GM23338 (cell line): ENCODE measurements at regions not wholly inside any gene's neighbourhood (a gene's known extent, or its start where the extent isn't known, plus 50 kb on each side); places are given as distances from the start of the nearest gene placed in this dataset.

ENCODE experiments used
- ATAC-seq: fragments of 200-7000 bp; cut with Tn5 transposase; 3 replicates; pipeline ENCODE4 v1.9.1; 2020
- DNase-seq: peaks from one replicate; pipeline ENCODE4 v3.0.0-alpha.2; 2015; ENCODE audit warnings: low spot score
- H2AFZ ChIP-seq: fragments of 200-600 bp; sonication (generic); 2 replicates; pipeline ENCODE4 v1.8.0; 2016; ENCODE audit warnings: antibody characterized with exemption, mild to moderate bottlenecking, moderate library complexity
- H3F3A ChIP-seq: fragments of 200-600 bp; sonication (generic); replicated peaks from 2 replicates; pipeline ENCODE4 v1.8.0; 2017; ENCODE audit warnings: antibody characterized with exemption, mixed run types, low read depth
- H3K27ac ChIP-seq: fragments of 200-600 bp; sonication (generic); 2 replicates; pipeline ENCODE4 v1.6.1; 2016; ENCODE audit warnings: low read depth
- H3K27me3 ChIP-seq: fragments of 200-600 bp; sonication (generic); 2 replicates; pipeline ENCODE4 v1.8.0; 2016; ENCODE audit warnings: mild to moderate bottlenecking, mixed run types, moderate library complexity; ENCODE audit not compliant: insufficient read depth
- H3K36me3 ChIP-seq: fragments of 200-600 bp; sonication (generic); 2 replicates; pipeline ENCODE4 v1.8.0; 2016; ENCODE audit warnings: mild to moderate bottlenecking; ENCODE audit not compliant: insufficient read depth
- H3K4me1 ChIP-seq: fragments of 200-600 bp; sonication (generic); 2 replicates; pipeline ENCODE4 v1.8.0; 2016; ENCODE audit warnings: mild to moderate bottlenecking, moderate library complexity; ENCODE audit not compliant: insufficient read depth
- H3K4me2 ChIP-seq: fragments of 200-600 bp; sonication (generic); 2 replicates; pipeline ENCODE4 v1.7.1; 2017; ENCODE audit warnings: mixed run types
- H3K4me3 ChIP-seq: fragments of 200-600 bp; sonication (generic); 2 replicates; pipeline ENCODE4 v1.6.1; 2016; ENCODE audit warnings: mixed run types
- H3K79me2 ChIP-seq: fragments of 200-600 bp; sonication (generic); replicated peaks from 2 replicates; pipeline ENCODE4 v1.8.0; 2017; ENCODE audit warnings: mild to moderate bottlenecking; ENCODE audit not compliant: insufficient read depth
- H3K9me2 ChIP-seq: fragments of 200-600 bp; sonication (generic); 2 replicates; pipeline ENCODE4 v1.8.0; 2017; ENCODE audit not compliant: insufficient read depth
- H4K20me1 ChIP-seq: fragments of 200-600 bp; sonication (generic); replicated peaks from 2 replicates; pipeline ENCODE4 v1.8.0; 2017; ENCODE audit warnings: mild to moderate bottlenecking; ENCODE audit not compliant: insufficient read depth
- H3K27ac Mint-ChIP-seq: 2 replicates; pipeline ENCODE4 v1.8.0; 2020; ENCODE audit warnings: inconsistent platforms, mild to moderate bottlenecking, moderate library complexity, mixed read lengths
- H3K27me3 Mint-ChIP-seq: 3 replicates; pipeline ENCODE4 v1.8.0; 2022; ENCODE audit warnings: low read depth, mild to moderate bottlenecking, moderate library complexity, mixed read lengths, inconsistent platforms; ENCODE audit not compliant: insufficient read depth, poor library complexity
- H3K36me3 Mint-ChIP-seq: 3 replicates; pipeline ENCODE4 v1.8.0; 2021; ENCODE audit warnings: low read depth, mild to moderate bottlenecking, inconsistent platforms, moderate library complexity, mixed read lengths
- H3K4me1 Mint-ChIP-seq: 3 replicates; pipeline ENCODE4 v1.8.0; 2020; ENCODE audit warnings: mild to moderate bottlenecking, inconsistent platforms, mixed read lengths
- H3K4me3 Mint-ChIP-seq: 3 replicates; pipeline ENCODE4 v1.8.0; 2021; ENCODE audit warnings: moderate library complexity, mild to moderate bottlenecking, inconsistent platforms, mixed read lengths
- H3K9me3 Mint-ChIP-seq: 3 replicates; pipeline ENCODE4 v1.8.0; 2020; ENCODE audit warnings: moderate library complexity, mild to moderate bottlenecking, inconsistent platforms, mixed read lengths
- CTCF ChIP-seq, 2 experiments: fragments of 200-600 bp in 1 of 2; sonication (generic) in 1 of 2; conservative IDR thresholded peaks; 2 replicates each; pipeline versions ENCODE4 v1.5.1 to v1.6.1; 2016 to 2017; ENCODE audit warnings: antibody characterized with exemption in 2 of 2, low read depth in 2 of 2, mild to moderate bottlenecking in 2 of 2, moderate library complexity in 1 of 2
- POLR2AphosphoS5 ChIP-seq: IDR thresholded peaks from 2 replicates; pipeline ENCODE4 v1.6.1; 2016; ENCODE audit warnings: antibody characterized with exemption, low read depth
- STAT1 ChIP-seq: IDR thresholded peaks from one replicate; pipeline ENCODE4 v1.6.1; 2016; ENCODE audit warnings: antibody characterized with exemption; ENCODE audit not compliant: unreplicated experiment
- TF ChIP-seq, protein P1 (sequence below): fragments of 250-450 bp; sonication (Bioruptor Pico); IDR thresholded peaks from 2 replicates; pipeline ENCODE4 v1.5.0; 2020; ENCODE audit warnings: mild to moderate bottlenecking, moderate library complexity
- TF ChIP-seq, protein P2 (sequence below): IDR thresholded peaks from one replicate; pipeline ENCODE4 v1.6.1; 2018; ENCODE audit warnings: antibody characterized with exemption; ENCODE audit not compliant: unreplicated experiment

DNA sequence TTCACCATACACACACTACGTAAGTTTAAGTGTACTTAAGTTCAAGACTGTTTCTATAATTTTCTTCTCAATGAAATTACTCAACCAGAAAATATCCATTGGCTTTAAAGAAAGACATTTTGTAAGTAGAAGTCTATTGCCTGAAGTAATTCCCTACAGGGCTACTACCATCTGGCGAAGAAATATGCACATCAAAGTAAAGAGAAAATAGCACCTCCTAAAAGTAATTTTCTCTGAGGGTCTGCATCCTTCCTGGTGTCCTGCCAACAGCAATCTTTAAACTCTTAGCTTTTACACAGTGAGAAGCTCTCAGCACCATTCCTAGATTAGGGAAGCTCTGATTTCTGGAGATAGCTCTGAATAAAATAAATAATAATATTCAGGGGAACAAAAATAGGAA lies 498.5 kb upstream of the TYRP1 start:
- H3K36me3 Mint-ChIP-seq = no peaks in the 10 kb centered on the region
- no peak overlapping the region for H3K4me3 ChIP-seq
- TF ChIP-seq STAT1 (no peak), POLR2AphosphoS5 (no peak), CTCF (conservative IDR thresholded peaks at IDR 0.05; ENCODE audit: low read depth in 2 of 2) (no peak)
- TF ChIP-seq, protein P1, sequence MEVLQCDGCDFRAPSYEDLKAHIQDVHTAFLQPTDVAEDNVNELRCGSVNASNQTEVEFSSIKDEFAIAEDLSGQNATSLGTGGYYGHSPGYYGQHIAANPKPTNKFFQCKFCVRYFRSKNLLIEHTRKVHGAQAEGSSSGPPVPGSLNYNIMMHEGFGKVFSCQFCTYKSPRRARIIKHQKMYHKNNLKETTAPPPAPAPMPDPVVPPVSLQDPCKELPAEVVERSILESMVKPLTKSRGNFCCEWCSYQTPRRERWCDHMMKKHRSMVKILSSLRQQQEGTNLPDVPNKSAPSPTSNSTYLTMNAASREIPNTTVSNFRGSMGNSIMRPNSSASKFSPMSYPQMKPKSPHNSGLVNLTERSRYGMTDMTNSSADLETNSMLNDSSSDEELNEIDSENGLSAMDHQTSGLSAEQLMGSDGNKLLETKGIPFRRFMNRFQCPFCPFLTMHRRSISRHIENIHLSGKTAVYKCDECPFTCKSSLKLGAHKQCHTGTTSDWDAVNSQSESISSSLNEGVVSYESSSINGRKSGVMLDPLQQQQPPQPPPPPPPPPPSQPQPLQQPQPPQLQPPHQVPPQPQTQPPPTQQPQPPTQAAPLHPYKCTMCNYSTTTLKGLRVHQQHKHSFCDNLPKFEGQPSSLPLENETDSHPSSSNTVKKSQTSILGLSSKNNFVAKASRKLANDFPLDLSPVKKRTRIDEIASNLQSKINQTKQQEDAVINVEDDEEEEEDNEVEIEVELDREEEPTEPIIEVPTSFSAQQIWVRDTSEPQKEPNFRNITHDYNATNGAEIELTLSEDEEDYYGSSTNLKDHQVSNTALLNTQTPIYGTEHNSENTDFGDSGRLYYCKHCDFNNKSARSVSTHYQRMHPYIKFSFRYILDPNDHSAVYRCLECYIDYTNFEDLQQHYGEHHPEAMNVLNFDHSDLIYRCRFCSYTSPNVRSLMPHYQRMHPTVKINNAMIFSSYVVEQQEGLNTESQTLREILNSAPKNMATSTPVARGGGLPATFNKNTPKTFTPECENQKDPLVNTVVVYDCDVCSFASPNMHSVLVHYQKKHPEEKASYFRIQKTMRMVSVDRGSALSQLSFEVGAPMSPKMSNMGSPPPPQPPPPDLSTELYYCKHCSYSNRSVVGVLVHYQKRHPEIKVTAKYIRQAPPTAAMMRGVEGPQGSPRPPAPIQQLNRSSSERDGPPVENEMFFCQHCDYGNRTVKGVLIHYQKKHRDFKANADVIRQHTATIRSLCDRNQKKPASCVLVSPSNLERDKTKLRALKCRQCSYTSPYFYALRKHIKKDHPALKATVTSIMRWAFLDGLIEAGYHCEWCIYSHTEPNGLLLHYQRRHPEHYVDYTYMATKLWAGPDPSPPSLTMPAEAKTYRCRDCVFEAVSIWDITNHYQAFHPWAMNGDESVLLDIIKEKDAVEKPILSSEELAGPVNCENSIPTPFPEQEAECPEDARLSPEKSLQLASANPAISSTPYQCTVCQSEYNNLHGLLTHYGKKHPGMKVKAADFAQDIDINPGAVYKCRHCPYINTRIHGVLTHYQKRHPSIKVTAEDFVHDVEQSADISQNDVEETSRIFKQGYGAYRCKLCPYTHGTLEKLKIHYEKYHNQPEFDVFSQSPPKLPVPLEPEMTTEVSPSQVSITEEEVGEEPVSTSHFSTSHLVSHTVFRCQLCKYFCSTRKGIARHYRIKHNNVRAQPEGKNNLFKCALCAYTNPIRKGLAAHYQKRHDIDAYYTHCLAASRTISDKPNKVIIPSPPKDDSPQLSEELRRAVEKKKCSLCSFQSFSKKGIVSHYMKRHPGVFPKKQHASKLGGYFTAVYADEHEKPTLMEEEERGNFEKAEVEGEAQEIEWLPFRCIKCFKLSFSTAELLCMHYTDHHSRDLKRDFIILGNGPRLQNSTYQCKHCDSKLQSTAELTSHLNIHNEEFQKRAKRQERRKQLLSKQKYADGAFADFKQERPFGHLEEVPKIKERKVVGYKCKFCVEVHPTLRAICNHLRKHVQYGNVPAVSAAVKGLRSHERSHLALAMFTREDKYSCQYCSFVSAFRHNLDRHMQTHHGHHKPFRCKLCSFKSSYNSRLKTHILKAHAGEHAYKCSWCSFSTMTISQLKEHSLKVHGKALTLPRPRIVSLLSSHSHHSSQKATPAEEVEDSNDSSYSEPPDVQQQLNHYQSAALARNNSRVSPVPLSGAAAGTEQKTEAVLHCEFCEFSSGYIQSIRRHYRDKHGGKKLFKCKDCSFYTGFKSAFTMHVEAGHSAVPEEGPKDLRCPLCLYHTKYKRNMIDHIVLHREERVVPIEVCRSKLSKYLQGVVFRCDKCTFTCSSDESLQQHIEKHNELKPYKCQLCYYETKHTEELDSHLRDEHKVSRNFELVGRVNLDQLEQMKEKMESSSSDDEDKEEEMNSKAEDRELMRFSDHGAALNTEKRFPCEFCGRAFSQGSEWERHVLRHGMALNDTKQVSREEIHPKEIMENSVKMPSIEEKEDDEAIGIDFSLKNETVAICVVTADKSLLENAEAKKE (CRISPR knock-in tag) = no peak
- TF ChIP-seq, protein P2, sequence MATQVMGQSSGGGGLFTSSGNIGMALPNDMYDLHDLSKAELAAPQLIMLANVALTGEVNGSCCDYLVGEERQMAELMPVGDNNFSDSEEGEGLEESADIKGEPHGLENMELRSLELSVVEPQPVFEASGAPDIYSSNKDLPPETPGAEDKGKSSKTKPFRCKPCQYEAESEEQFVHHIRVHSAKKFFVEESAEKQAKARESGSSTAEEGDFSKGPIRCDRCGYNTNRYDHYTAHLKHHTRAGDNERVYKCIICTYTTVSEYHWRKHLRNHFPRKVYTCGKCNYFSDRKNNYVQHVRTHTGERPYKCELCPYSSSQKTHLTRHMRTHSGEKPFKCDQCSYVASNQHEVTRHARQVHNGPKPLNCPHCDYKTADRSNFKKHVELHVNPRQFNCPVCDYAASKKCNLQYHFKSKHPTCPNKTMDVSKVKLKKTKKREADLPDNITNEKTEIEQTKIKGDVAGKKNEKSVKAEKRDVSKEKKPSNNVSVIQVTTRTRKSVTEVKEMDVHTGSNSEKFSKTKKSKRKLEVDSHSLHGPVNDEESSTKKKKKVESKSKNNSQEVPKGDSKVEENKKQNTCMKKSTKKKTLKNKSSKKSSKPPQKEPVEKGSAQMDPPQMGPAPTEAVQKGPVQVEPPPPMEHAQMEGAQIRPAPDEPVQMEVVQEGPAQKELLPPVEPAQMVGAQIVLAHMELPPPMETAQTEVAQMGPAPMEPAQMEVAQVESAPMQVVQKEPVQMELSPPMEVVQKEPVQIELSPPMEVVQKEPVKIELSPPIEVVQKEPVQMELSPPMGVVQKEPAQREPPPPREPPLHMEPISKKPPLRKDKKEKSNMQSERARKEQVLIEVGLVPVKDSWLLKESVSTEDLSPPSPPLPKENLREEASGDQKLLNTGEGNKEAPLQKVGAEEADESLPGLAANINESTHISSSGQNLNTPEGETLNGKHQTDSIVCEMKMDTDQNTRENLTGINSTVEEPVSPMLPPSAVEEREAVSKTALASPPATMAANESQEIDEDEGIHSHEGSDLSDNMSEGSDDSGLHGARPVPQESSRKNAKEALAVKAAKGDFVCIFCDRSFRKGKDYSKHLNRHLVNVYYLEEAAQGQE = no peak
- H3K36me3 ChIP-seq = no peaks in the 10 kb centered on the region
- H3K4me1 ChIP-seq = no peaks in the 10 kb centered on the region
- no peak overlapping the region for H3K4me2 ChIP-seq
- H3K4me3 Mint-ChIP-seq = no peak overlapping the region
- DNase-seq (no peak), ATAC-seq (no peak)
- H3K27me3 ChIP-seq = no peaks in the 10 kb centered on the region
- no peaks in the 10 kb centered on the region for H3F3A ChIP-seq
- no peak overlapping the region for H2AFZ ChIP-seq
- no peak overlapping the region for H3K27ac ChIP-seq
- no peak overlapping the region for H3K27ac Mint-ChIP-seq
- H4K20me1 ChIP-seq = no peaks in the 10 kb centered on the region
- H3K4me1 Mint-ChIP-seq = no peaks in the 10 kb centered on the region
- H3K79me2 ChIP-seq = no peaks in the 10 kb centered on the region
- H3K9me2 ChIP-seq = no peaks in the 10 kb centered on the region
- peaks cover 7% of the 10 kb centered on the region; the same call in 1 of the 3 replicates for H3K9me3 Mint-ChIP-seq
- no peaks in the 10 kb centered on the region for H3K27me3 Mint-ChIP-seq
